ENCODE measurements at regions not wholly inside any gene's neighbourhood (a gene's known extent, or its start where the extent isn't known, plus 50 kb on each side); places are given as distances from the start of the nearest gene placed in this dataset.

GRCh38 chr1:195569934-195570333, 1038.3 kb downstream of the KCNT2 start:
- no peak for DNase-seq (ENCODE audit: insufficient read length, low spot score, missing footprints)
- TF ChIP-seq CTCF (IDR thresholded peaks at IDR 0.05; ENCODE audit: extremely low read depth, low read depth, low read length), result no peak
- no peak overlapping the region for H3K27ac ChIP-seq (ENCODE audit: low read depth, low read length)
- no peaks in the 10 kb centered on the region for H4K20me1 ChIP-seq (ENCODE audit: insufficient read depth, low read length)
- no peak overlapping the region for H3K4me2 ChIP-seq (ENCODE audit: insufficient read depth, low read length)
- no peaks in the 10 kb centered on the region for H3K36me3 ChIP-seq (ENCODE audit: insufficient read depth, low read length)
- no peak overlapping the region for H3K4me3 ChIP-seq (ENCODE audit: insufficient read depth, low read length)
- H3K79me2 ChIP-seq (ENCODE audit: insufficient read depth, low read length), result no peaks in the 10 kb centered on the region
- H3K4me1 ChIP-seq (ENCODE audit: insufficient read depth, low read length), result no peaks in the 10 kb centered on the region
- no peak overlapping the region for H2AFZ ChIP-seq (ENCODE audit: low read length)
- H3K27me3 ChIP-seq (ENCODE audit: insufficient read depth, low read length), result no peaks in the 10 kb centered on the region
- peaks cover 4% of the 10 kb centered on the region for H3K9me3 ChIP-seq (ENCODE audit: low read depth, low read length)

DNA sequence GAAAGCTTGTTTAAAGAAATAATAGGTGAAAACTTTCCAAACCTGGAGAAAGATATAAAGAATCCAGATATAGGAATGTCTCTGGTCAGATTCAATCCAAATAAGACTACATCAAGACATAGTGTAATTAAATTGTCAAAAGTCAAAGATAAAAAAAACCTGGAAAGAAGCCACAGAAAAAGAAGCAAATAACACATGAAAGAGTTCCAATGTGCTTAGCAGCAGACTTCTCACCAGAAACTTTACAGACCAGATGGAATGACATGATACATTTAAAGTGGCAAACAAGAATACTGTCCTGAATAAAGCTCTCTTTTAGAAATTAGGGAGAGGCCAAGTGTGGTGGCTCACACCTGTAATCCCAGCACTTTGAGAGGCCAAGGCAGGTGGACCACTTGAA, 1039.9 kb downstream of the KCNT2 start:
- Histone ChIP-seq H4K20me1 (ENCODE audit: insufficient read depth, low read length) (no peaks in the 10 kb centered on the region), H3K36me3 (ENCODE audit: insufficient read depth, low read length) (no peaks in the 10 kb centered on the region), H3K4me2 (ENCODE audit: insufficient read depth, low read length) (no peak overlapping the region), H3K4me1 (ENCODE audit: insufficient read depth, low read length) (no peaks in the 10 kb centered on the region), H3K27me3 (ENCODE audit: insufficient read depth, low read length) (no peaks in the 10 kb centered on the region), H3K9me3 (ENCODE audit: low read depth, low read length) (peaks cover 4% of the 10 kb centered on the region), H3K27ac (ENCODE audit: low read depth, low read length) (no peak overlapping the region), H3K4me3 (ENCODE audit: insufficient read depth, low read length) (no peak overlapping the region), H2AFZ (ENCODE audit: low read length) (no peak overlapping the region), H3K79me2 (ENCODE audit: insufficient read depth, low read length) (no peaks in the 10 kb centered on the region)
- no peak for TF ChIP-seq CTCF (IDR thresholded peaks at IDR 0.05; ENCODE audit: extremely low read depth, low read depth, low read length)
- no peak for DNase-seq (ENCODE audit: insufficient read length, low spot score, missing footprints)

GRCh38 chr1:195562074-195562473, 1046.2 kb downstream of the KCNT2 start:
- no peaks in the 10 kb centered on the region for H4K20me1 ChIP-seq (ENCODE audit: insufficient read depth, low read length)
- H3K9me3 ChIP-seq (ENCODE audit: low read depth, low read length), result peaks cover 4% of the 10 kb centered on the region
- H3K27me3 ChIP-seq (ENCODE audit: insufficient read depth, low read length), result no peaks in the 10 kb centered on the region
- H3K4me2 ChIP-seq (ENCODE audit: insufficient read depth, low read length), result no peak overlapping the region
- DNase-seq (ENCODE audit: insufficient read length, low spot score, missing footprints), result no peak
- no peaks in the 10 kb centered on the region for H3K4me1 ChIP-seq (ENCODE audit: insufficient read depth, low read length)
- no peak for TF ChIP-seq CTCF (IDR thresholded peaks at IDR 0.05; ENCODE audit: extremely low read depth, low read depth, low read length)
- no peak overlapping the region for H2AFZ ChIP-seq (ENCODE audit: low read length)
- H3K27ac ChIP-seq (ENCODE audit: low read depth, low read length), result no peak overlapping the region
- H3K79me2 ChIP-seq (ENCODE audit: insufficient read depth, low read length), result no peaks in the 10 kb centered on the region
- H3K36me3 ChIP-seq (ENCODE audit: insufficient read depth, low read length), result no peaks in the 10 kb centered on the region
- no peak overlapping the region for H3K4me3 ChIP-seq (ENCODE audit: insufficient read depth, low read length)

GRCh38 chr1:195550071-195550862, 1058.0 kb downstream of the KCNT2 start:
- H3K79me2 ChIP-seq (ENCODE audit: insufficient read depth, low read length), result no peaks in the 10 kb centered on the region
- DNase-seq (ENCODE audit: insufficient read length, low spot score, missing footprints), result no peak
- no peak for TF ChIP-seq CTCF (IDR thresholded peaks at IDR 0.05; ENCODE audit: extremely low read depth, low read depth, low read length)
- H3K27me3 ChIP-seq (ENCODE audit: insufficient read depth, low read length), result no peaks in the 10 kb centered on the region
- no peak overlapping the region for H3K4me3 ChIP-seq (ENCODE audit: insufficient read depth, low read length)
- H3K36me3 ChIP-seq (ENCODE audit: insufficient read depth, low read length), result no peaks in the 10 kb centered on the region
- no peak overlapping the region for H2AFZ ChIP-seq (ENCODE audit: low read length)
- H3K4me1 ChIP-seq (ENCODE audit: insufficient read depth, low read length), result no peaks in the 10 kb centered on the region
- no peak overlapping the region for H3K27ac ChIP-seq (ENCODE audit: low read depth, low read length)
- no peaks in the 10 kb centered on the region for H4K20me1 ChIP-seq (ENCODE audit: insufficient read depth, low read length)
- no peaks in the 10 kb centered on the region for H3K9me3 ChIP-seq (ENCODE audit: low read depth, low read length)
- no peak overlapping the region for H3K4me2 ChIP-seq (ENCODE audit: insufficient read depth, low read length)

Measured in osteoblast (primary cell).